RWPE2 (cell line): ENCODE measurements at regions not wholly inside any gene's neighbourhood (a gene's known extent, or its start where the extent isn't known, plus 50 kb on each side); places are given as distances from the start of the nearest gene placed in this dataset.

Source experiments
- ATAC-seq: fragments of 200-7000 bp; cut with Tn5 transposase; 3 replicates; pipeline ENCODE4 v1.9.1; 2021; ENCODE audit warnings: low read depth
- DNase-seq: peaks from one replicate; pipeline ENCODE4 v3.0.0-alpha.2; 2020; ENCODE audit warnings: low spot score
- H3K27ac ChIP-seq: fragments of 450-650 bp; 2 replicates; pipeline ENCODE4 v1.5.1; 2017; ENCODE audit warnings: mild to moderate bottlenecking; ENCODE audit not compliant: poor library complexity, severe bottlenecking
- H3K27me3 ChIP-seq: fragments of 250-450 bp; sonication (Bioruptor Pico); 2 replicates; pipeline ENCODE4 v1.5.1; 2021; ENCODE audit warnings: mild to moderate bottlenecking, moderate library complexity; ENCODE audit not compliant: insufficient read depth, poor library complexity, severe bottlenecking
- H3K36me3 ChIP-seq: fragments of 250-450 bp; sonication (Bioruptor Pico); 2 replicates; pipeline ENCODE4 v1.5.1; 2020; ENCODE audit warnings: low read depth, mild to moderate bottlenecking, moderate library complexity
- H3K4me1 ChIP-seq: fragments of 250-450 bp; sonication (Bioruptor Pico); 2 replicates; pipeline ENCODE4 v1.5.1; 2021; ENCODE audit warnings: mild to moderate bottlenecking, moderate library complexity; ENCODE audit not compliant: insufficient read depth, poor library complexity, severe bottlenecking
- H3K4me3 ChIP-seq: fragments of 250-450 bp; sonication (Bioruptor Pico); 2 replicates; pipeline ENCODE4 v1.5.1; 2021; ENCODE audit warnings: mild to moderate bottlenecking, moderate library complexity; ENCODE audit not compliant: severe bottlenecking
- H3K9me3 ChIP-seq: fragments of 250-450 bp; sonication (Bioruptor Pico); 2 replicates; pipeline ENCODE4 v1.5.1; 2021; ENCODE audit warnings: mild to moderate bottlenecking, moderate library complexity; ENCODE audit not compliant: severe bottlenecking
- CTCF ChIP-seq: fragments of 450-650 bp; IDR thresholded peaks from one replicate; pipeline ENCODE4 v1.5.1; 2017; ENCODE audit warnings: mild to moderate bottlenecking, moderate library complexity; ENCODE audit not compliant: poor library complexity, severe bottlenecking

GRCh38 chr2:60331115-60331809 is 222.2 kb downstream of the BCL11A start:
- no peak for ATAC-seq
- no peak overlapping the region for H3K27ac ChIP-seq
- no peaks in the 10 kb centered on the region for H3K4me1 ChIP-seq
- no peaks in the 10 kb centered on the region for H3K9me3 ChIP-seq
- H3K36me3 ChIP-seq: no peaks in the 10 kb centered on the region
- DNase-seq: no peak
- H3K4me3 ChIP-seq: no peak overlapping the region
- no peaks in the 10 kb centered on the region for H3K27me3 ChIP-seq
- TF ChIP-seq CTCF: no peak

- Histone ChIP-seq H3K4me3 (no peak overlapping the region), H3K27ac (no peak overlapping the region), H3K36me3 (no peaks in the 10 kb centered on the region), H3K4me1 (no peaks in the 10 kb centered on the region), H3K9me3 (no peaks in the 10 kb centered on the region), H3K27me3 (no peaks in the 10 kb centered on the region)
- no peak for ATAC-seq
- no peak for DNase-seq
- no peak for TF ChIP-seq CTCF
Measured at GRCh38 chr2:60329225-60329624, 224.2 kb downstream of the BCL11A start.

- H3K4me3 ChIP-seq: no peak overlapping the region
- DNase-seq: no peak
- no peaks in the 10 kb centered on the region for H3K27me3 ChIP-seq
- no peak for TF ChIP-seq CTCF
- H3K4me1 ChIP-seq: no peaks in the 10 kb centered on the region
- ATAC-seq: no peak
- H3K36me3 ChIP-seq: no peaks in the 10 kb centered on the region
- no peaks in the 10 kb centered on the region for H3K9me3 ChIP-seq
- no peak overlapping the region for H3K27ac ChIP-seq
Measured at GRCh38 chr2:60324536-60324935, 228.9 kb downstream of the BCL11A start.

GRCh38 chr2:60321816-60322215 is 231.6 kb downstream of the BCL11A start:
- Histone ChIP-seq H3K27ac (no peak overlapping the region), H3K9me3 (no peaks in the 10 kb centered on the region), H3K4me3 (no peak overlapping the region), H3K36me3 (no peaks in the 10 kb centered on the region), H3K4me1 (no peaks in the 10 kb centered on the region), H3K27me3 (no peaks in the 10 kb centered on the region)
- ATAC-seq (no peak), DNase-seq (no peak)
- TF ChIP-seq CTCF: no peak

GRCh38 chr2:60320724-60321123 is 232.7 kb downstream of the BCL11A start:
- H3K4me1 ChIP-seq: no peaks in the 10 kb centered on the region
- no peak for ATAC-seq
- no peaks in the 10 kb centered on the region for H3K27me3 ChIP-seq
- DNase-seq: no peak
- no peak overlapping the region for H3K27ac ChIP-seq
- H3K36me3 ChIP-seq: no peaks in the 10 kb centered on the region
- no peaks in the 10 kb centered on the region for H3K9me3 ChIP-seq
- no peak for TF ChIP-seq CTCF
- H3K4me3 ChIP-seq: no peak overlapping the region
